Esophagus squamous epithelium (tissue), 5 donors: ENCODE measurements at regions not wholly inside any gene's neighbourhood (a gene's known extent, or its start where the extent isn't known, plus 50 kb on each side); places are given as distances from the start of the nearest gene placed in this dataset.

ENCODE experiments used
- DNase-seq: peaks from one replicate; lab custom pipeline; 2025; lab: John Stamatoyannopoulos, UW
- H3K27ac ChIP-seq, 4 donors: fragments of 200-600 bp; sonication (generic); one replicate each; pipeline ENCODE4 v1.5.1; 2016 to 2019; ENCODE audit warnings: mild to moderate bottlenecking in 1 of 4
- H3K27me3 ChIP-seq, 4 donors: fragments of 200-600 bp; sonication (generic); 1 replicate in 3 of 4; 2 replicates in 1 of 4; pipeline versions ENCODE4 v1.5.1 to v1.6.0; 2017 to 2021; ENCODE audit warnings: antibody characterized with exemption in 1 of 4
- H3K36me3 ChIP-seq, 3 donors: fragments of 200-600 bp; sonication (generic); one replicate each; pipeline ENCODE4 v1.5.1; 2016 to 2019
- H3K4me1 ChIP-seq, 3 donors: fragments of 200-600 bp; sonication (generic); one replicate each; pipeline ENCODE4 v1.5.1; 2017 to 2019
- H3K4me3 ChIP-seq, 4 donors: fragments of 200-600 bp; sonication (generic); 1 replicate in 3 of 4; 2 replicates in 1 of 4; pipeline ENCODE4 v1.5.1; 2016 to 2019; ENCODE audit warnings: mild to moderate bottlenecking in 2 of 4, moderate library complexity in 1 of 4
- H3K9me3 ChIP-seq, 3 donors: fragments of 200-600 bp; sonication (generic); one replicate each; pipeline ENCODE4 v1.5.1; 2016 to 2019
- CTCF ChIP-seq, 6 experiments: fragments of 450-650 bp in 4 of 6; fragments of 200-600 bp in 2 of 6; sonication (generic) in 2 of 6; IDR thresholded peaks; one replicate each; pipeline ENCODE4 v1.5.1; 2016 to 2019; ENCODE audit warnings: antibody characterized with exemption in 6 of 6, mild to moderate bottlenecking in 4 of 6, moderate library complexity in 4 of 6
- POLR2A ChIP-seq, 4 donors: fragments of 450-650 bp; IDR thresholded peaks; one replicate each; pipeline ENCODE4 v1.6.1; 2017; ENCODE audit warnings: antibody characterized with exemption in 4 of 4, mild to moderate bottlenecking in 4 of 4, moderate library complexity in 3 of 4
- WGBS, 2 donors: methylation state at CpG; one replicate each; pipeline ENCODE4 v1.1.5; 2018; 5-methylcytosine and 5-hydroxymethylcytosine counted together
- intact Hi-C: fragments of 100-400 bp; cut with DNase I; formaldehyde crosslinking; loops from one replicate; pipeline ENCODE4 v1.15.0; 2022
- donor health status: DM: yes; HTN: yes; CAD: no.

DNA sequence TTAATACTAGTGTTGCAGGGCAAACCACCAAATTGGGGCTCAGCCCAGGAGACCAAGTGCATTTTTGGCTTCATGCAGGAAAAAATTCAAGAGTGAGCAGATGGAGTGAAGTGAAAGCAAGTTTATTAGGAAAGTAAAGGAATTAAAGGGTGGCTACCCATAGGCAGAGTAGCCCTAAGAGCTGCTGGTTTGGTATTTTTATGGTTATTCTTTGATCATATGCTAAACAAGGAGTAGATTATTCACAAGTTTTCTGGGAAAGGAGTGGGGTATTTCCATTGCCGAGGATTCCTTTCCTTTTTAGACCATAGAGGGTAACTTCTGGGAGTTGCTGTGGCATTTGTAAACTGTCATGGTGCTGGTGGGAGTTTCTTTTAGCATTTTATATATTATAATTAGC is 459.0 kb downstream of the KLF5 start:
- TF ChIP-seq POLR2A (IDR thresholded peaks at IDR 0.05) (no peak), CTCF (IDR thresholded peaks at IDR 0.05) (no peak)
- peaks cover 0 to 14% (median 0%) of the 10 kb centered on the region in 3 donors for H3K4me1 ChIP-seq

DNA sequence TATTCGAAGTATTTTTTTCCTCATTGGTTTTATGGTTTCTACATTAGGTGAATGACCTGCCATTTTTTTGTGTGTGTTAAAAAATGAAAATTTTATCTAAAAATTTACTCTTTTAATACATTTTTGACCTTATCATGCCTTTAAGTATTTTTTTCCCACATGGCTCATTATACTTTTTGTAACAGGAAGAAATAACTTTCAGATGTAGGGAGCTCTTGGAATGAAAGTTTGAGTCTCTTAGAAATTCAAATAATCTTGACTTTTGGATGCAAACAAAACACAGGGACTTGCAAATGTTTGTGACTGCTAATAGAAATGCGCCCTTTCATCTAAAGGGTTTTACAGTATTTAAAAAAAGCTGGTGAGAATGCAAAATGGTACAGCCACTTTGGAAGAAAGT is 457.9 kb downstream of the KLF5 start:
- TF ChIP-seq CTCF (IDR thresholded peaks at IDR 0.05) = no peak
- TF ChIP-seq POLR2A (IDR thresholded peaks at IDR 0.05) = no peak
- Histone ChIP-seq H3K27ac (no peak overlapping the region), H3K27me3 (no peaks in the 10 kb centered on the region), H3K4me1 (peaks cover 0 to 14% (median 0%) of the 10 kb centered on the region in 3 donors), H3K4me3 (no peak overlapping the region), H3K36me3 (no peaks in the 10 kb centered on the region), H3K9me3 (no peaks in the 10 kb centered on the region)
- intact Hi-C loops = no loop called here
- no peak for DNase-seq
- WGBS, 2 donors = 75 to 82% methylated on average over 2 of the region's 2 CpGs

More for the DNA sequence above, 459.0 kb downstream of the KLF5 start:
- Histone ChIP-seq H3K9me3 (no peaks in the 10 kb centered on the region), H3K27ac (no peak overlapping the region), H3K27me3 (no peaks in the 10 kb centered on the region), H3K36me3 (no peaks in the 10 kb centered on the region), H3K4me3 (no peak overlapping the region)
- intact Hi-C loops = no loop called here
- whole genome bisulfite sequencing, 2 donors = 70 to 93% methylated on average over 1 of the region's 1 CpG
- no peak for DNase-seq

DNA sequence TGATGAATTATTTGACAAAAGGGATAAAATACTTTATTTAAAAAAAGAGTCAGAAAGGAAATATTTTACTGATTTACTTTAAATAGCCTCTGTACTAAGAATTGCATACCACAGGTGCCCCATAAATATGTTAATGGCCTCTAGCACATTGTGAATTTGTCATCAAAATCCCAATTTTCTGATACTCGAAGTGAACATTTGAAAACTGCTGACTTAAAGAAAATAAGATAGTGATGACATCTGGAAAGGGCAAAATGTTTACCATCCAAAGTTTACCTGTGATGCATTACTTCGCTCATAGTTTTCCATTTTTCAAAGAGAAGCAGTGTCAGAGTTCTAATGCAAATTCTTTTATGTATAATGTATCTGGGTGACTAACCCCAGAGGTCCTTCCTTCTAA is 455.4 kb downstream of the KLF5 start:
- Histone ChIP-seq H3K4me1 (peaks cover 0 to 5% (median 0%) of the 10 kb centered on the region in 3 donors), H3K27me3 (no peaks in the 10 kb centered on the region), H3K36me3 (no peaks in the 10 kb centered on the region), H3K9me3 (no peaks in the 10 kb centered on the region), H3K27ac (no peak overlapping the region), H3K4me3 (no peak overlapping the region)
- DNase-seq = no peak
- TF ChIP-seq CTCF (IDR thresholded peaks at IDR 0.05) (no peak), POLR2A (IDR thresholded peaks at IDR 0.05) (no peak)
- 63 to 74% methylated on average over 2 of the region's 2 CpGs for WGBS, 2 donors
- intact Hi-C loops = no loop called here

GRCh38 chr13:73513751-73514150 is 454.9 kb downstream of the KLF5 start:
- no peak for DNase-seq
- TF ChIP-seq POLR2A (IDR thresholded peaks at IDR 0.05) = no peak
- TF ChIP-seq CTCF (IDR thresholded peaks at IDR 0.05) = no peak
- Histone ChIP-seq H3K4me3 (no peak overlapping the region), H3K36me3 (no peaks in the 10 kb centered on the region), H3K27ac (no peak overlapping the region), H3K27me3 (no peaks in the 10 kb centered on the region), H3K9me3 (no peaks in the 10 kb centered on the region), H3K4me1 (peaks cover 0 to 5% (median 0%) of the 10 kb centered on the region in 3 donors)
- 28 to 37% methylated on average over 3 of the region's 3 CpGs for WGBS, 2 donors
- intact Hi-C loops = no loop called here

DNA sequence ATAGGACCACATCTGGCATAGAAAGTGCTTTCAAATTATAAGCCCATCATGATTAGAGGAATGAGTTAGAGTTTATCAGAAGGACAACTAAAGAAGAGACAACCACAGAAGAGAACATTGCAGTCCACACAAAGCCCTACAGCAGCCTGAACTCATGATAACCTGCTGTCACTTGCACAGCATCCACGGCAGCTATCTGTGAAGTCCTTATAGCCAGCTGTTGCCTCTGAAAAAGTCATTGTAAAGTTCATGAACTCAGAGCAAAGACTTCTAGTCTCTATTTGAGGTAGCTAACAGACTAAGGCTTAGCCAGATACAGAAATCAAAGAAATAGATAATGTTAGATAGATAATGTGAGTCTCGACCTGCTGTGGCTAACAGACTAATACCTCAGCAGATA is 450.0 kb downstream of the KLF5 start:
- no peak for DNase-seq
- Histone ChIP-seq H3K27me3 (no peaks in the 10 kb centered on the region), H3K4me3 (no peak overlapping the region), H3K9me3 (no peaks in the 10 kb centered on the region), H3K36me3 (no peaks in the 10 kb centered on the region), H3K27ac (no peak overlapping the region), H3K4me1 (peaks cover 0 to 2% (median 0%) of the 10 kb centered on the region in 3 donors)
- 66 to 77% methylated on average over 2 of the region's 2 CpGs for WGBS, 2 donors
- TF ChIP-seq POLR2A (IDR thresholded peaks at IDR 0.05) (no peak), CTCF (IDR thresholded peaks at IDR 0.05) (no peak)
- intact Hi-C loops = no loop called here
